ENCODE measurements at regions not wholly inside any gene's neighbourhood (a gene's known extent, or its start where the extent isn't known, plus 50 kb on each side); places are given as distances from the start of the nearest gene placed in this dataset.

DNA sequence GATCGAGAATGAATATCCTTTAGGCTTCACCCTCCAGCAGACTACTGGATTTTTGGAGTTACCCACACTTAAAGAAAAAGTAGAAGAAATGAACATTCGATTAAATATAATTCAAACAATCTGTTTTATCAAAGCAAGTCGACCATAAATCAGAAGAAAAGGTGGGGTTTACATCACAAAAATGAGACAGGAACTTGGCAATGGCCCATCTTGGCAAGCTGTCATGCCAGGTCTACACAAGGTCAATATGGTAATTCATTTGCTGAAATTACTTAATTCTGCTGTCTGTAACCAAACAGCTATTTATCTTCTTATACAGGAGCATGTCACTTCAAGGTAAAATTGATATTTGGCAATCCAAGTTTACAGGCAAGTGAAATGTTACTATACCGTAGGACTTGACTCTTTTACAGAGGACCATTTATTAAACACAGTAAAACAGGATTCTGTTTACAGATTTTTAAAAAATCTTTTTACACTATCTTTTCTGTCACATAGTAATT is 640.6 kb upstream of the NRP1 start:
- TF ChIP-seq CTCF (IDR thresholded peaks at IDR 0.05) = no peak
- TF ChIP-seq POLR2A (IDR thresholded peaks at IDR 0.05) = no peak
- TF ChIP-seq POLR2AphosphoS5 (IDR thresholded peaks at IDR 0.05) = no peak

Measured in sigmoid colon (tissue), 4 donors.